IPS-NIHi11 (cell line): ENCODE measurements at regions not wholly inside any gene's neighbourhood (a gene's known extent, or its start where the extent isn't known, plus 50 kb on each side); places are given as distances from the start of the nearest gene placed in this dataset.
"Not testable (repeated sequence)": the region's sequence is repeated elsewhere in the genome, so short reads cannot be mapped to it uniquely, and the experiment has no call there.

ENCODE experiments used
- DNase-seq: peaks from one replicate; pipeline ENCODE4 v3.0.0; 2012; ENCODE audit warnings: mixed read lengths, low spot score

DNA sequence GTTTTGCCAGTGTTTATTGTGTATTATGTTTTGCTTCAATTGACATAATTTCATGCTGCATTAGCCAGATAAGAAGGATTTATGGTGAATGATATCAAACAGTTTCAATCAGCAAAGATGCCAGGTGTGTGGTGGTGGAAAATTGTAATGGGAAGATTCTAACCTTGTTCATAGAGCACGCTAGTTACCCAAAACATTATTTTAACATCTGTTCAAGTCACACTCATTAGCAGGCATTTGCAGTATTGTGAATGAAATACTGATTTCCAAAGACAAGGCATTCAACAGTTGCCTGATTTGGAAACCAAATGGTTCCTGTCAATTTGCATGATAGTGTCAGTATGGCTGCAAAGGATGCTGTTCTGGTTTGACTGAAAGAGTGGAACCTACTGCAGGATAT, 129.7 kb downstream of the EPC1 start:
- DNase-seq = no peak

DNA sequence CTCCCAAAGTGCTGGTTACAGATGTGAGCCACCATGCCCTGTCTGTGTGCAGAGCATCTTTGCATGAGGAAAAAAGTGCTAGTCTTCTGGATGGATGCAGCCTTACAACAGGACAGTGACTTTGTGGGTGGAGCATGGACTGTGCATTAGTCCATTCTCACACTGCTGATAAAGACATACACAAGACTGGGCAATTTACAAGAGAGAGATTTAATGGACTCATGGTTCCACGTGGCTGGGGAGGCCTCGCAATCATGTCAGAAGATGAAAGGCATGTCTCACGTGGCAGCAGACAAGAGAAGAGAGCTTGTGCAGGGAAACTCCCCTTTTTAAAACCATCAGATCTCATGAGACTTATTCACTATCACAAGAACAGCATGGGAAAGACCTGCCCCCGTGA, 133.1 kb downstream of the EPC1 start:
- not testable (repeated sequence) for DNase-seq

DNA sequence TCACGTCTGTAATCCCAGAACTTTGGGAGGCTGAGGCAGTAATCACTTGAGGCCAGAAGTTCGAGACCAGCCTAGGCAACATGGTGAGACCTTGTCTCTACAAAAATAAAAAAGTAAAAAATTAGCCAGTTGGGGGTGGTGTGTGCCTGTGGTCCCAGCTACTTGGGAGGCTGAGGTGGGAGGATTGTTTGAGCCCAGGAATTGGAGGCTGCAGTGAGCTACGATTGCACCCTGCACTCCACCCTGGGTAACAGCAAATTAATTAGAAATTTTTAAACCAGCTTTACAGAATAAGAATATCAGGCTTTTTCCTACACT, 136.0 kb downstream of the EPC1 start:
- no peak for DNase-seq

DNA sequence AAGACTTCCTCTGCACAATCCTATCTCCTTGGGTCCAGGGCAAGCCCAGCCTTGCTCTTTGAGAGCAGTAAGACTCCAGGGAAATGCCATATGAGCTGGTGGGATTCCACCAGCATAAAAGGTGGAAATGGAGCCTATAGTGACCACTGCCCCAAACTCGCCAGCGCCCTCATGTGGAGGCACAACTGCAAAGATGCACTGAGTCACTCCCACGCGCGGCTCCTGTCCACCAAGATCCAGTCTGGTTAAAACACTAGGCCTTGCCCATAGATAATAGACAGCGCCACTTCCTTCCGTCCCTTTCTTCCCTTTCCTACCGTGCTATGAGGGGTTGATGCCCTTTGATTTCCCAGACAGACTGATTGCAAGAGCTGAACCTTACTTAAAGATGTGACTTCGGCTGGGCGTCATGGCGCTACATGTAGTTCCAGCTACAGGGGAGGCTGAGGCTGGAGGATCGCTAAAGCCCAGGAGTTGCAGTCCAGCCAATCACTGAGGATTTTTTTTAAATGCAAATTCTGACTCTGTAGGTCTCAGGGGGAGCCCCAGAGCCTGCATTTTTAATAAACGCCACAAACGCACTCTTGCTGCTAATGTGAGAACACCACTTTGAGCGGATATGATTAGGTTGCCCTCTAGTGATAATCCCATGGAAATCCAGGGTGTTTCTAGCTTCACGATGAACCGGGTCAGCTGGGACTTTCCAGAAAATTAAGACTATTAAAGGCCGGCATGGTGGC, 136.5 kb downstream of the EPC1 start:
- peak; percentile 64 for DNase-seq

GRCh38 chr10:32208005-32208404, 139.0 kb downstream of the EPC1 start:
- not testable (repeated sequence) for DNase-seq

DNA sequence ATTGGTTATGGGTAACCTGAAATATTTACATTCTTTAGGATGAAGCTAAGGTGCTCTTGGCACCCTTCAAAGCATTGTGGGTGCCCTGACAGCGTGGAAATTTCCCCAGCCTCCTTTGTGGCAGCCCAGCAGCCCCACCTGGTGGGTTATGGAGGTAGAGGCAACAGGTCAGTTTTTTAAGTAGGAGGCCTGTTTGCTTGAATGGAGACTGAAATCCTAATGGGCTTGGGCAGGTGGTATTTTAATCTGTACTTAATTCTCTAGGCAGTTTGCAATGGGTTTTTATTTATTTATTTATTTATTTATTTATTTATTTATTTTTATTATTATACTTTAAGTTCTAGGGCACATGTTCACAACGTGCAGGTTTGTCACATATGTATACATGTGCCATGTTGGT, 139.4 kb downstream of the EPC1 start:
- peak; percentile 72 for DNase-seq

DNA sequence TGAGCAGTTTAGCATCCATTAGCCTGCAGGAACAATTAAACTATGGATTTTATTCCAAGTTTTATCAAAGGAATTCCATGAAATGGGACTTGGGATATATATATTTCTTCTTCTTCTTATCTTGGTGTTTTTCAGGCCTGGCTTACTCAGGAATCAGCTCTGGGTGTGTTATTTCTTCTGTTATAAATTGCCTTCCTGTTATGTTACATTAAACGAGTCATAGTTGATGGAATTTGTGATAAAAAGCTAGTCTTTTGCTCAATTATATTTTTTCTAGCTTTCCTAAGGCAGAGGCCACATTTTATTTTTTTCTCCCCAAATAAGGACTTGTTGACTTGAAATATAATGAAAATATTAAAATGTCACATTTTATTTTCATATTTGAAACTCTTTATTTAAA, 141.3 kb downstream of the EPC1 start:
- DNase-seq = no peak

GRCh38 chr10:32204606-32205005, 142.4 kb downstream of the EPC1 start:
- DNase-seq = no peak

GRCh38 chr10:32199714-32200394, 143.6 kb upstream of the KIF5B start:
- no peak for DNase-seq

DNA sequence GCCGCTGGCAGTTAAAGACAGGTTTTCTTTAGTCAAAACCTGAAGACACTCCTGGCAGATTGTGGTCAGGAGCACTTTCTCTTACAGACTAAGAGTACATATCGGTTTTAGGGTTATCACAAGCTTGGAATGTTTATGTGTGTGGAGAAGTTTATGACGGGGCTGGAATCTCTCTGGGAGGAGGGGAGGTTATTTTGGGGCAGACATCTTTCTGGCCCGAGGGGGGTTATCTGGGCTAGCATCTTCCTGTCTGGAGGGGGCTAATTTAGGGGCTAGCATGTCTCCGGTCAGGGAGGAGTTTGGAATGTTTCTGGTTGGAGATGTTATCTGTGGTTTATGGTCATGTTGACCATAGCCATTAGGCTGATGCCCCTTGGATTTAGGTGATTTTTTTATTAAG, 141.2 kb upstream of the KIF5B start:
- DNase-seq = no peak

GRCh38 chr10:32190890-32191491, 134.8 kb upstream of the KIF5B start:
- peak; percentile 37 for DNase-seq

GRCh38 chr10:32189400-32190084, 133.3 kb upstream of the KIF5B start:
- no peak for DNase-seq

- DNase-seq = not testable (repeated sequence)
Observed at GRCh38 chr10:32188601-32189000, 132.4 kb upstream of the KIF5B start.

GRCh38 chr10:32187686-32188085, 131.5 kb upstream of the KIF5B start:
- no peak for DNase-seq

- DNase-seq = not testable (repeated sequence)
Observed at GRCh38 chr10:32183652-32184051, 127.4 kb upstream of the KIF5B start.

DNA sequence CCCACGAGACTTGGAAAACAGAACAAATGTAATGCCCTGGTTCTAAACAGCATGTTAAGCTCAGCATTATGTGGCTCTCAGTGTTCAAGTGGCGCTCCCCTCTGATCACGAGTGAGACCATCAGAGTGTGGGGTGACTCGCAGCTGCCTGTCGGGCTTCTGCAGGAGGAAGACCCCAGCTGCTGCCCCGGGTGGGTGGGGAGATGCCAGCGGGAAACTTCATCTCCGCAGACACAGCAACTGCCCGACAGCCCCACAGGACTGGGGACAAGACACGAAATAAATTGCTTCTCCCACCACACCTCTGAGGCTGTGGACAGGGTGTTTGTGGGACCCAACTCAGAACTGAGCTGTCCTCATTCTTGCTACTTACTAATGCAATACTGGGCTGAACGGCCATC, 126.3 kb upstream of the KIF5B start:
- no peak for DNase-seq

DNA sequence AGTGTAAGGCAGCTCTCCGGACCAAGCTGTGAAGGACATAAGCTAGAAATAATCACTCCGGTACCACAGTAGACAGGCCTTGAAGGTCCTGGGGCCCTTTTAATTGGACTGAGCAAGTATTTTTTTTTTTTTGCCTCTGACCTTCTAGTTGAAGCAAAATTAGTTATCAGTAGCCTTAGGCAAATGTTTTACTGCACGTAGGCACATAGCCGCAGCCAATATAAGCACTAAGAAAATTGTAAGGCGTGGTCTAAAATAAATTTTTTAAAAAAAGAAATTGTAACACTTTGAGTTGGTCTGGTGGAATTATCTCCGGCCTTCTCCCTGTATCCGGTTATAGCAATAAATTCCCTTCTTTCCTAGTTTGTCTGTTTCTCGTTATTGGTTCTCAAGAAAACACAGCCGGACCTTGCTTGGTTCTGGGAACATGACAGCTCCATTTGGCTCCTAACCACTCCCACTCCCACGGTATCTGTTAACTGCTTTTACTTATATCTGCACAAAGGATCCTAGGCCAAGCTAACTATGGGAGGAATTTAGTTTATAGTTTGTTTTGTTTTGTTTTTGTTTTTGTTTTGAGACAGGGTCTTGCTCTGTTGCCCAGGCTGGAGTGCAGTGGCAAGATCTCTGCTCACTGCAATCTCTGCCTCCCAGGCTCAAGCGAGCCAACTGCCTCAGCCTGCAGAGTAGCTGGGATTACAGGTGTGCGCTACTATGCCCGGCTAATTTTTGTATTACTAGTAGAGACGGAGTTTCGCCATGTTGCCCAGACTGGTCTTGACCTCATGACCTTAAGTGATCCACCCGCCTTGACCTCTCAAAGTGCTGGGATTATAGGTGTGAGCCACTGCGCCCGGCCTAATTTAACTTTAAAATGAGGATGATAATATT, 124.4 kb upstream of the KIF5B start:
- no peak for DNase-seq

DNA sequence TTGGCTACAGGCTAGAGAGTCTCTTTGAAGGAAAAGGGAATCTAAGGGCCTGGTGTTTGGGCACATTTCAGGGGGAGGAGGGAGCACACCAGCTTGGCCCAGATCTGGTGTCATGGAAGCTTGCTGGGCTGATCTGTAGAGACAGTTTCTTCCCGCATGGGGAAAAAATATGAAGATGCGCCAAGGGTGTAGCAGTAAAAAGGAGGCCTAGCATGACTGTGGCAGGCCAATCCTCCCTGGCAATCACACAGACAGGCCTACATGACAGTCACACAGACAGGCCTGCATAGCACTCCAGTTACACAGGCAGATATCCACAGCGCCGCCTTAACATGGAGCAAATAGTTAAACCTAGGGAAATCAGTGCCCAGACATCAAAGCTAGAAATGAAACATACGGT, 123.6 kb upstream of the KIF5B start:
- DNase-seq = no peak

GRCh38 chr10:32177594-32177993, 121.4 kb upstream of the KIF5B start:
- not testable (repeated sequence) for DNase-seq

DNA sequence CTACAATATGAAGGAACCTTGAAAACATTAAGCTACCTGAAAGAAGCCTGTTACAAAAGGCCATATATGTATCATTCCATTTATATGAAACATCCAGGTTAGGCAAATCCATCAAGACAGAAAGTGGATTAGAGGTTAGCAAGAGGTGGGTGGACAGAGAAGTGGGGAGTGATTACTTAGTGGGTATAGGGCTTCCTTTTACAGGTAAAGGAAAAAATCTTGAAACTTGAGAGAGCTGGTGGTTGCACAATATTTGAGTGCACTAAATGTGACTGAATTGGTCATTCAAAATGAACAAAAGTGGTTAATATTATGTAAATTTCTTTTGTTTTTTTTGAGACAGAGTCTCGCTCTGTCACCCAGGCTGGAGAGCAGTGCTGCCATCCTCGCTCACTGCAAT, 119.4 kb upstream of the KIF5B start:
- no peak for DNase-seq

DNA sequence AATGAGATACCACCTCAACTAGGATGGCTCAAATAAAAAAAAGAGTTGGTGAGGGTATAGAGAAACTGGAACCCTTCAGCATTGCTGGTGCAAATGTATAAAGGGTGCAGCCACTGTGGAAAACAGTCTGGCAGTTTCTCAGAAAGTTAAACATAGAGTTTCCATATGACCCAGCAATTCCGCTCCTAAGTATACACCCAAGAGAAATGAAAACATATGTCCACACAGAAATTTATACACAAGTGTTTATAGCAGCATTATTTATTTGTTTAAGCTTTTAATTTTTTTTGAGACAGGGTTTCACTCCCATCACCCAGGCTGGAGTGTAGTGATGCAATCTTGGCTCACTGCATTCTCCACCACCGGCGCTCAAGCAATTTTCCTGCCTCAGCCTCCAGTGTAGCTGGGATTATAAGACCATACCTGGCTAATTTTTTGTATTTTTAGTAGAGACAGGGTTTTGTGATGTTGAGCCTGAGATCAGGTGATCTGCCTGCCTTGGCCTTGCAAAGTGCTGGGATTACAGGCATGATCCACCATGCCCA, 118.2 kb upstream of the KIF5B start:
- no peak for DNase-seq

- no peak for DNase-seq
Observed at GRCh38 chr10:32171204-32171603, 115.0 kb upstream of the KIF5B start.
